Mesothelial cell of epicardium (in vitro differentiated cells): ENCODE measurements at regions not wholly inside any gene's neighbourhood (a gene's known extent, or its start where the extent isn't known, plus 50 kb on each side); places are given as distances from the start of the nearest gene placed in this dataset.
"Not testable (repeated sequence)": the region's sequence is repeated elsewhere in the genome, so short reads cannot be mapped to it uniquely, and the experiment has no call there.

Experiments used
- DNase-seq, 2 experiments: peaks; one replicate each; pipeline ENCODE4 v3.0.0; 2021; ENCODE audit warnings: low spot score in 2 of 2; ENCODE audit not compliant: unreplicated experiment in 2 of 2
- H3K27ac Mint-ChIP-seq: 2 replicates; pipeline ENCODE4 v1.8.0; 2021; ENCODE audit warnings: mixed read lengths
- H3K27me3 Mint-ChIP-seq: 2 replicates; pipeline ENCODE4 v1.8.0; 2021; ENCODE audit warnings: low read depth, mixed read lengths
- H3K36me3 Mint-ChIP-seq: 2 replicates; pipeline ENCODE4 v1.8.0; 2021; ENCODE audit warnings: mixed read lengths
- H3K4me1 Mint-ChIP-seq: 2 replicates; pipeline ENCODE4 v1.8.0; 2021; ENCODE audit warnings: mixed read lengths
- H3K4me3 Mint-ChIP-seq: 2 replicates; pipeline ENCODE4 v1.8.0; 2021; ENCODE audit warnings: mild to moderate bottlenecking, moderate library complexity, mixed read lengths
- H3K9me3 Mint-ChIP-seq: 2 replicates; pipeline ENCODE4 v1.8.0; 2021; ENCODE audit warnings: mixed read lengths
- TF ChIP-seq, protein P1 (sequence below): fragments of 200-600 bp; sonication (generic); IDR thresholded peaks from one replicate; pipeline ENCODE4 v1.5.0; 2021; ENCODE audit warnings: antibody characterized with exemption; ENCODE audit not compliant: unreplicated experiment

DNA sequence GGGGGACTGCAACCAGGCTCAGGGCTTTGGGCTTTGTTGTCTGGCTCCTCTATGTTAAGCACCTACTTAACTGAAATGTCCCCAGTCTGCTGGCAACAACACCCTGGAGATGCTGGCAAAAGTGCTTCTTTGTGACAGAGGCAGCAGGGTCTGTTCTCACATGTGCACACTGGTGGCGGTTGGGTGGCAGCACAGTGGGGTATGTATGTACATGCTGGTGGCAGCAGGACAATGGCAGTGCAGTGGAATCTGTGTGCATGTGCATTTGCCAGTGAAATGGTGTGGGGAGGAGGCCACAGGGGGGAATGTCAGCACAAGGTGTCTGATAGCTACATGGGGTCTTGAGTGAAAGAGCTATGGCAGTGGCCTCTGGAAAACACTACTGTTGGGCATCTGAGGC lies 830.3 kb downstream of the DIPK2A start:
- no peak overlapping the region for H3K4me3 Mint-ChIP-seq
- no peaks in the 10 kb centered on the region for H3K36me3 Mint-ChIP-seq
- no peak overlapping the region for H3K27ac Mint-ChIP-seq
- TF ChIP-seq, protein P1, sequence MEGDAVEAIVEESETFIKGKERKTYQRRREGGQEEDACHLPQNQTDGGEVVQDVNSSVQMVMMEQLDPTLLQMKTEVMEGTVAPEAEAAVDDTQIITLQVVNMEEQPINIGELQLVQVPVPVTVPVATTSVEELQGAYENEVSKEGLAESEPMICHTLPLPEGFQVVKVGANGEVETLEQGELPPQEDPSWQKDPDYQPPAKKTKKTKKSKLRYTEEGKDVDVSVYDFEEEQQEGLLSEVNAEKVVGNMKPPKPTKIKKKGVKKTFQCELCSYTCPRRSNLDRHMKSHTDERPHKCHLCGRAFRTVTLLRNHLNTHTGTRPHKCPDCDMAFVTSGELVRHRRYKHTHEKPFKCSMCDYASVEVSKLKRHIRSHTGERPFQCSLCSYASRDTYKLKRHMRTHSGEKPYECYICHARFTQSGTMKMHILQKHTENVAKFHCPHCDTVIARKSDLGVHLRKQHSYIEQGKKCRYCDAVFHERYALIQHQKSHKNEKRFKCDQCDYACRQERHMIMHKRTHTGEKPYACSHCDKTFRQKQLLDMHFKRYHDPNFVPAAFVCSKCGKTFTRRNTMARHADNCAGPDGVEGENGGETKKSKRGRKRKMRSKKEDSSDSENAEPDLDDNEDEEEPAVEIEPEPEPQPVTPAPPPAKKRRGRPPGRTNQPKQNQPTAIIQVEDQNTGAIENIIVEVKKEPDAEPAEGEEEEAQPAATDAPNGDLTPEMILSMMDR: no peak
- no peaks in the 10 kb centered on the region for H3K27me3 Mint-ChIP-seq
- DNase-seq: no peak
- peaks cover 28% of the 10 kb centered on the region for H3K9me3 Mint-ChIP-seq
- no peaks in the 10 kb centered on the region for H3K4me1 Mint-ChIP-seq

DNA sequence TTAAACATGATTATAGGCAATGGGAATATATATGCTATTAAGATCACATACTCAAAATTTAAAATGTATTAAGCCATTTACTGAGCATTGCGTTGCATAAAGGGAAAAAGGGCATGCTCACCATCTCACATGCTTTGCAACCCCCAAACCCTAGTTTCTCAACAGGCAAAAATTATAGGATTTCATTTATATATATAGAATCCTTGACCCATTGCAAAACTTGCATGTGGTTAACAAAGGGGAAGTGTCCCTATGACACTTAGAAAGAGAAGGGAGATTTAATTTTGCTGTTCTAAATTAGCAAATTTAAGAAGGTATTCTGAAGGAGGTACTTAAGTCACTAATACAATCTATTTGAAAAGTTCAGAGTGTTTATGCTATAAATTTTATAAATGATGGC lies 837.8 kb downstream of the DIPK2A start:
- Mint-ChIP-seq H3K9me3 (peaks cover 25% of the 10 kb centered on the region), H3K4me1 (no peaks in the 10 kb centered on the region), H3K27me3 (no peaks in the 10 kb centered on the region), H3K27ac (no peak overlapping the region), H3K36me3 (no peaks in the 10 kb centered on the region), H3K4me3 (no peak overlapping the region)
- TF ChIP-seq, protein P1: no peak
- no peak for DNase-seq

DNA sequence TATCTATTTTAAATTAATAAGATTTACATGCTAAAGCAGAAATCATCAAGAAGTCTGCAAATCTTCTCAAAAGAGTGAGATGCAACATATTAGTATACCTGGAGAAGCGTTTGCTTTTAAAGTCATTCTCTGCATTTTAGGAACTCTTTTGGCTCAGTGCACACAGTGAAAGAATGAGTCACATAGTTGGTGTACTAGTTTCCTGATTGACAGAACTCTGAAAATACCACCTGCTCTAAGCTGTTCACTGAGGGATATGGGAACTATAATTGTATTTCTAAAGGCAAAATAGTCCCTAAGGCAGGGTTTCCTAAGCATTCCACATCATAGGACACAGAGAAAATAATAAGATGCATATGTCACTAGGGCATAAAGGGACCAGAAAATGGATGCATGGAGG lies 838.5 kb downstream of the DIPK2A start:
- TF ChIP-seq, protein P1: no peak
- Mint-ChIP-seq H3K4me3 (no peak overlapping the region), H3K36me3 (no peaks in the 10 kb centered on the region), H3K9me3 (peaks cover 18% of the 10 kb centered on the region), H3K27me3 (no peaks in the 10 kb centered on the region), H3K27ac (no peak overlapping the region), H3K4me1 (no peaks in the 10 kb centered on the region)
- no peak for DNase-seq

DNA sequence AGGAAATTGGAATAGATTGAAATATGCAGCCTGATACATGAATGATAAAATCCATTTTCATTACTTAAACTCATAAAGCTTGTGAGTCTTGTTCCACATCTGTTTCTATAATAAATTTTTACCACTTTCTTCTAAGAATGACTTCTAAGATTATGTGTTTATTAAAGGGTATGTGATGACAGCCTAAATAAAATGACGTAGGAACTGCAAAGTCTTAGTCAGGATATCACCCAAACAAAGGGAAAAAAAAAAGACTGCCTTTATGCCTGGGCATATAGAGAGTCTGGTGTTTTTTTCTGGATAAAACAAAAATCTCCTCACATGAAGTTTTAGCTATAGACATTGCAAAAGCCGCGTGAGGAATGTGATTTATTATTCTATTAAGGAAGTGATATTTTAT lies 844.0 kb downstream of the DIPK2A start:
- Mint-ChIP-seq H3K27ac (no peak overlapping the region), H3K4me3 (no peak overlapping the region), H3K36me3 (no peaks in the 10 kb centered on the region), H3K27me3 (no peaks in the 10 kb centered on the region), H3K4me1 (peaks cover 17% of the 10 kb centered on the region), H3K9me3 (peaks cover 11% of the 10 kb centered on the region)
- TF ChIP-seq, protein P1: no peak
- DNase-seq: no peak

DNA sequence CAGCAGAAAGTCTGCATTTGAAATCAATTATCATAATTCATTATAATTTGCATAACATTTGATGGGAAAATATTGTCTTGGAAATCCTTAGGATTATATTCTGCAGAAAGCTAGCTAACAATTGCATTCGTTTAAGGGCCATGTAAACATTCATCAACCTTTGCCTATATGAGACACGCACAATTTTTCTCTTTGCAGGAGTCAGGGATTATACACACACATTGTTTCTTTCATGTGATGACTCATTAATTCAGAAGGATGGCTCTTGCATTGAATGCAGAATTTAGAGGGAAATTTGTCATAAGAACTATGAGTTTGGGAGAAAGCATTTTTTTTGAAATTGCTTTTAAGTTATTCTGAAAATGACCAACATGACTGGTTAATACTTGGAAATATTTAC lies 844.7 kb downstream of the DIPK2A start:
- Mint-ChIP-seq H3K4me3 (no peak overlapping the region), H3K27me3 (no peaks in the 10 kb centered on the region), H3K4me1 (peaks cover 22% of the 10 kb centered on the region), H3K27ac (no peak overlapping the region), H3K36me3 (no peaks in the 10 kb centered on the region), H3K9me3 (peaks cover 11% of the 10 kb centered on the region)
- TF ChIP-seq, protein P1: no peak
- DNase-seq: no peak

DNA sequence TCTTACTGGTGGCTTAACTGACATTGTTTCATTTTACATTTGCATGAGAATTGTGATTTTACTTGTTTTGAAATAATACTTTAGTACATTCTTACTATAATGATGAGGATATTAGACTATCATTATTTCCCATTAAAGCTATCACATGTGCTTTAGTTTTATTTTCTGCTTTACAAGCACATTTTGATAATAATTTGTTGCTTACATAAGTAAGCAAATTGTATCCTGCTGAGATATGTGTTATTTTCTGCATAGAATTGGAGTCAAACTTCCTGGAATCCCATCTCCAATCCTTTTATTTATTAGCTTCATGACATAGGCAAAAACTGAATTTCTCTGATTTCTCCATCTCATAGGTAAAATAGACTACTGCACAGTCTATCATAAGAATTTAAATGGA lies 847.4 kb downstream of the DIPK2A start:
- Mint-ChIP-seq H3K27ac (no peak overlapping the region), H3K36me3 (no peaks in the 10 kb centered on the region), H3K4me1 (peaks cover 27% of the 10 kb centered on the region), H3K27me3 (no peaks in the 10 kb centered on the region), H3K9me3 (peaks cover 2% of the 10 kb centered on the region), H3K4me3 (no peak overlapping the region)
- TF ChIP-seq, protein P1: no peak
- DNase-seq: no peak

DNA sequence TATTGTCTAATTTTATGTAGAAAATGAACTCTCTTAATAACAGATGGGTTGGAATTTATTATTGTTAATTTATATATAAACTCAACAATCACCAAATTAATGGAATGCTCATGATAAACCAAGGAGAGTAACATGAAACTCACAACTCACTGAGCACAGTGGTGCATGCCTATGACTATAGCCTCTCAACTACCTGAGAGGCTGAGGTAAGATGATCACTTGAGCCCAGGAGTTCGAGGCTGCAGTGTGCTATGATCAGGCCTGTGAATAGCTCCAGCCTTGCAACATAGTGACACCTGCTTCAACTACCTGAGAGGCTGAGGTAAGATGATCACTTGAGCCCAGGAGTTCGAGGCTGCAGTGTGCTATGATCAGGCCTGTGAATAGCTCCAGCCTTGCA lies 848.6 kb downstream of the DIPK2A start:
- not testable (repeated sequence) for H3K27me3 Mint-ChIP-seq, H3K36me3 Mint-ChIP-seq, DNase-seq, H3K4me3 Mint-ChIP-seq, H3K9me3 Mint-ChIP-seq, H3K27ac Mint-ChIP-seq
- H3K4me1 Mint-ChIP-seq: peaks cover 27% of the 10 kb centered on the region
